Osteoblast (primary cell): ENCODE measurements at regions not wholly inside any gene's neighbourhood (a gene's known extent, or its start where the extent isn't known, plus 50 kb on each side); places are given as distances from the start of the nearest gene placed in this dataset.
"Not testable (repeated sequence)": the region's sequence is repeated elsewhere in the genome, so short reads cannot be mapped to it uniquely, and the experiment has no call there.

Source experiments
- DNase-seq: peaks from one replicate; pipeline ENCODE4 v3.0.0; 2011; ENCODE audit warnings: low spot score, mixed read lengths; ENCODE audit not compliant: insufficient read length; ENCODE audit errors: missing footprints
- H2AFZ ChIP-seq: 2 replicates; pipeline ENCODE4 v1.6.0; 2011; ENCODE audit warnings: mild to moderate bottlenecking, low read length
- H3K27ac ChIP-seq: 2 replicates; pipeline ENCODE4 v1.5.1; 2011; ENCODE audit warnings: mild to moderate bottlenecking, low read depth, low read length, moderate library complexity
- H3K27me3 ChIP-seq: 2 replicates; pipeline ENCODE4 v1.6.0; 2012; ENCODE audit warnings: mild to moderate bottlenecking, control low read depth, inconsistent platforms, low read length, moderate library complexity; ENCODE audit not compliant: insufficient read depth
- H3K36me3 ChIP-seq: 2 replicates; pipeline ENCODE4 v1.5.1; 2011; ENCODE audit warnings: mild to moderate bottlenecking, low read length, control low read depth, moderate library complexity; ENCODE audit not compliant: insufficient read depth
- H3K4me1 ChIP-seq: 2 replicates; pipeline ENCODE4 v1.5.1; 2011; ENCODE audit warnings: mild to moderate bottlenecking, low read length, control low read depth, moderate library complexity; ENCODE audit not compliant: insufficient read depth
- H3K4me2 ChIP-seq: 2 replicates; pipeline ENCODE4 v1.6.0; 2011; ENCODE audit warnings: mild to moderate bottlenecking, low read length; ENCODE audit not compliant: insufficient read depth
- H3K4me3 ChIP-seq: fragments of 200-600 bp; sonication (generic); 3 replicates; pipeline ENCODE4 v1.5.1; 2012; ENCODE audit warnings: mild to moderate bottlenecking, low read length, inconsistent platforms; ENCODE audit not compliant: insufficient read depth
- H3K79me2 ChIP-seq: 2 replicates; pipeline ENCODE4 v1.6.0; 2012; ENCODE audit warnings: mild to moderate bottlenecking, low read length, control low read depth, inconsistent platforms; ENCODE audit not compliant: insufficient read depth
- H3K9me3 ChIP-seq: 2 replicates; pipeline ENCODE4 v1.5.1; 2011; ENCODE audit warnings: low read depth, low read length, control low read depth
- H4K20me1 ChIP-seq: 2 replicates; pipeline ENCODE4 v1.6.0; 2012; ENCODE audit warnings: mild to moderate bottlenecking, low read length, control low read depth; ENCODE audit not compliant: insufficient read depth
- CTCF ChIP-seq: IDR thresholded peaks from 2 replicates; pipeline ENCODE4 v1.5.1; 2011; ENCODE audit warnings: mild to moderate bottlenecking, low read depth, low read length, moderate library complexity; ENCODE audit errors: extremely low read depth

DNA sequence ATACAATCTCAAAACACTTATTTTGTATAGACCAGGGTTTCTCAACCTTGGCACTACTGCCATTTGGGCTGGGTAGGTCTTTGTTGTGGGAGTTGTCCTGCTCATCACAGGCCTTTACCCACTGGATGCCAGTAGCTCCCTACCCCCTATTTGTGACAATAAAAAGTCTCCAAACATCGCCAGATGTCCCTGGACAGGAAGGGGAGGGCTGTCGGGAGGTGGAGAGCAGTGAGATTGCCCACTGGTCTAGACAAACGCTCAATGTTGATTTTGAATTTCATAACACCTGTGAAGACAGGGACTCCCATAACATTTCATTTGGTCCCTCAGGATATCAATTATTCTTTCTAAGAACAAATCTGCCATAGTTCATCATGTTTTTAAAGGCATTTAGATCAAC lies 151.7 kb upstream of the PTPRG start:
- H3K36me3 ChIP-seq: no peaks in the 10 kb centered on the region
- no peak overlapping the region for H3K4me2 ChIP-seq
- H3K79me2 ChIP-seq: no peaks in the 10 kb centered on the region
- TF ChIP-seq CTCF: no peak
- H4K20me1 ChIP-seq: no peaks in the 10 kb centered on the region
- no peak overlapping the region for H3K4me3 ChIP-seq
- H2AFZ ChIP-seq: no peak overlapping the region
- no peaks in the 10 kb centered on the region for H3K4me1 ChIP-seq
- H3K9me3 ChIP-seq: no peaks in the 10 kb centered on the region
- no peak overlapping the region for H3K27ac ChIP-seq
- DNase-seq: no peak
- peaks cover 4% of the 10 kb centered on the region for H3K27me3 ChIP-seq

GRCh38 chr3:61410358-61410757 lies 151.0 kb upstream of the PTPRG start:
- H3K79me2 ChIP-seq, H3K9me3 ChIP-seq, DNase-seq, H3K27me3 ChIP-seq, H3K27ac ChIP-seq, H3K36me3 ChIP-seq, H4K20me1 ChIP-seq, H2AFZ ChIP-seq, H3K4me1 ChIP-seq, H3K4me2 ChIP-seq, H3K4me3 ChIP-seq: not testable (repeated sequence)

DNA sequence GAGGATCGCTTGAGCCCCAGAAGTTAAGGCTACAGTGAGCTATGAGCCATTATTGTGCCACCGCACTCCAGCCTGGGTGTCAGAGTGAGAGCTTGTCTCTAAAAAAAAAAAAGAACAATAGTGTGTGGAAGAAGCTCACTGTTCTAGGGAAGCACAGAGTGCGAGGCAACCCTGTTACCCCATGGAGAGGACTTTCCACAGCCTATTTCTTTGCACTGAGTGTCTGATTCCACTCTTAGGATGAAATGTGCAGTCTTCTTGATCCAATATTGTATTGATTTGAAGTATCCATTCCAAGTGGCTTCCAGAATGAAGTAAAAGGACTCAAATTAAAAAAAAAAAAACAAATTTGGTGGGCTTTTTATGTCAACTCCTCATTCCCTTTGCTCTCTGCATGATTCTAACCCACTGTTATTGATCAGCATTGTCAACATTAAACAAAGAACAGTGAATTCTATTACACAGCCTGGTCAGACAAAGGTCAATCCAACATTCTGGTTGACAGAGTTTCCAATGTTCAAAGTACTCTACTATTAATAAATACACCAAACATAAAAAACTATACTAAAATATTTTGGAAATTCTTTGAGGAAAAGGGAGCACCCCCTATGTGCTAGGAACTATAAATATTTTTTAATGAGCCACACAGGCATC lies 150.2 kb upstream of the PTPRG start:
- no peak overlapping the region for H3K4me2 ChIP-seq
- no peak for TF ChIP-seq CTCF
- H3K27ac ChIP-seq: no peak overlapping the region
- H2AFZ ChIP-seq: no peak overlapping the region
- H3K9me3 ChIP-seq: no peaks in the 10 kb centered on the region
- H3K36me3 ChIP-seq: no peaks in the 10 kb centered on the region
- DNase-seq: no peak
- H3K79me2 ChIP-seq: no peaks in the 10 kb centered on the region
- no peaks in the 10 kb centered on the region for H4K20me1 ChIP-seq
- H3K4me1 ChIP-seq: no peaks in the 10 kb centered on the region
- no peak overlapping the region for H3K4me3 ChIP-seq
- peaks cover 4% of the 10 kb centered on the region for H3K27me3 ChIP-seq

DNA sequence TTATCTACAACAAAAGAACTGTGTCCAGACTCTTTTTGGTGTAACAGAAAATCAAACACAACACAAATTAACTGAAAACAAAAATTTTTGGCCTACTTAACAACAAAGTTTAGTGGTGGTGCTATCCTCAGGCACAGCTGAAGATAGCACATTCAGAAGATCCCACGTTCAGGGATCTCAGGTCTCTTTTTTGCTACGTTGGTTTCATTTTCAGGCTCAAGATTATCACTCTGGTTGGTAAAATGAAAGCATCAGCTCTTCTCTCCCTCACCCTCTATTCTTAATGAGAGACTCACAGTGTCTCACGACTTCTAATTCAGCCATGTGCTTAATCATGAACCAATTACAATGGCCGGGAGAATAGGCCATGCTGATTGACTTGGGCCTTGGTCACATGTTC lies 146.9 kb upstream of the PTPRG start:
- Histone ChIP-seq H3K36me3 (no peaks in the 10 kb centered on the region), H3K9me3 (no peaks in the 10 kb centered on the region), H3K4me2 (no peak overlapping the region), H3K27me3 (peaks cover 4% of the 10 kb centered on the region), H4K20me1 (no peaks in the 10 kb centered on the region), H3K4me3 (no peak overlapping the region), H2AFZ (no peak overlapping the region), H3K27ac (no peak overlapping the region), H3K4me1 (no peaks in the 10 kb centered on the region), H3K79me2 (no peaks in the 10 kb centered on the region)
- no peak for DNase-seq
- no peak for TF ChIP-seq CTCF
